OCI-LY7 (cell line): ENCODE measurements at regions not wholly inside any gene's neighbourhood (a gene's known extent, or its start where the extent isn't known, plus 50 kb on each side); places are given as distances from the start of the nearest gene placed in this dataset.

Source experiments
- CTCF ChIP-seq: fragments of 200-600 bp; sonication (generic); conservative IDR thresholded peaks from 2 replicates; pipeline ENCODE4 v1.5.1; 2014; ENCODE audit warnings: mild to moderate bottlenecking, antibody characterized with exemption, low read length, moderate library complexity, mixed read lengths
- EZH2phosphoT487 ChIP-seq: fragments of 200-600 bp; sonication (generic); IDR thresholded peaks from 2 replicates; pipeline ENCODE4 v1.6.1; 2018; ENCODE audit warnings: low read depth, borderline replicate concordance, mild to moderate bottlenecking, mixed run types, antibody characterized with exemption, low read length, moderate library complexity, mixed read lengths

GRCh38 chr2:240329778-240330177 lies 105.7 kb upstream of the GPC1 start:
- no peak for TF ChIP-seq CTCF
- no peak for TF ChIP-seq EZH2phosphoT487
